ENCODE measurements at regions not wholly inside any gene's neighbourhood (a gene's known extent, or its start where the extent isn't known, plus 50 kb on each side); places are given as distances from the start of the nearest gene placed in this dataset.

DNA sequence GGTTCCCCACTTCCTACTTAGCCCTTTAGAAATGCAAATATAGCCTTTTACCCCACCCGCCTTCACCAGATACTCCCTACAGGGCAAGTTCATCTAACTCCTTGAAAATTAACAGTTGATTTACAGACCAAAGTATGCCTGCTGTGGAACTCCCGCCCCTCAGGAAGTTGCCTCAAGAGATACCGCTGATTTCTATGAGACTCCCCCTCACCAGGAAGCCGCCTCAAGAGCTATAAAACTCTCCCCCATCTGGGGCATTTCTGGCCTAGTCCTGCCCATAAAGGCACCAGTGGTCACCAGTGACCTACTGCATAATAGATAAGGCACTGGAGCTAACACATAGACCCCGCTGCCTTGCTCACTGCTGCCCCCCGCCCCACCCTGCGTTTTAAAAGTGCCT is 201.7 kb upstream of the UBL3 start:
- no peak overlapping the region for H2AFZ ChIP-seq (ENCODE audit: low read depth)
- no peaks in the 10 kb centered on the region for H3K27me3 ChIP-seq (ENCODE audit: insufficient read depth)
- H3K9ac ChIP-seq, result no peak overlapping the region
- H3K4me1 ChIP-seq (ENCODE audit: control insufficient read depth in 1 of 2, insufficient read depth in 2 of 2, low read depth in 1 of 2, low read length in 1 of 2), result no peaks in the 10 kb centered on the region; a peak in 1 of 4 replicates
- CTCF ChIA-PET, result no interaction called here
- POLR2A ChIA-PET, result no interaction called here
- no peak for DNase-seq
- H3K27ac ChIP-seq (ENCODE audit: low read depth in 2 of 2, low read length in 1 of 2), result no peak overlapping the region
- H3K9me2 ChIP-seq, result no peaks in the 10 kb centered on the region
- H4K20me1 ChIP-seq (ENCODE audit: insufficient read depth), result no peaks in the 10 kb centered on the region
- H3K79me2 ChIP-seq (ENCODE audit: insufficient read depth), result no peaks in the 10 kb centered on the region
- TF ChIP-seq IRF3 (IDR thresholded peaks at IDR 0.05; ENCODE audit: low read depth, low read length), result no peak
- TF ChIP-seq, protein P1, sequence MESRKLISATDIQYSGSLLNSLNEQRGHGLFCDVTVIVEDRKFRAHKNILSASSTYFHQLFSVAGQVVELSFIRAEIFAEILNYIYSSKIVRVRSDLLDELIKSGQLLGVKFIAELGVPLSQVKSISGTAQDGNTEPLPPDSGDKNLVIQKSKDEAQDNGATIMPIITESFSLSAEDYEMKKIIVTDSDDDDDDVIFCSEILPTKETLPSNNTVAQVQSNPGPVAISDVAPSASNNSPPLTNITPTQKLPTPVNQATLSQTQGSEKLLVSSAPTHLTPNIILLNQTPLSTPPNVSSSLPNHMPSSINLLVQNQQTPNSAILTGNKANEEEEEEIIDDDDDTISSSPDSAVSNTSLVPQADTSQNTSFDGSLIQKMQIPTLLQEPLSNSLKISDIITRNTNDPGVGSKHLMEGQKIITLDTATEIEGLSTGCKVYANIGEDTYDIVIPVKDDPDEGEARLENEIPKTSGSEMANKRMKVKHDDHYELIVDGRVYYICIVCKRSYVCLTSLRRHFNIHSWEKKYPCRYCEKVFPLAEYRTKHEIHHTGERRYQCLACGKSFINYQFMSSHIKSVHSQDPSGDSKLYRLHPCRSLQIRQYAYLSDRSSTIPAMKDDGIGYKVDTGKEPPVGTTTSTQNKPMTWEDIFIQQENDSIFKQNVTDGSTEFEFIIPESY (IDR thresholded peaks at IDR 0.05; ENCODE audit: borderline replicate concordance, low read depth), result no peak
- TF ChIP-seq ELF1 (IDR thresholded peaks at IDR 0.05), result no peak
- no peak overlapping the region for H3K4me2 ChIP-seq
- no peaks in the 10 kb centered on the region for H3K9me3 ChIP-seq
- no peaks in the 10 kb centered on the region for H3K36me3 ChIP-seq (replicated peaks in 1 of 2; ENCODE audit: control insufficient read depth in 1 of 2, insufficient read depth in 2 of 2, low read length in 1 of 2)
- WGBS (ENCODE audit: low lambda C conversion rate), result 73% methylated on average over 6 of the region's 7 CpGs
- no peak overlapping the region for H3K4me3 ChIP-seq (ENCODE audit: low read depth in 2 of 2, low read length in 1 of 2)
- H3F3A ChIP-seq (replicated peaks; ENCODE audit: insufficient read depth), result no peaks in the 10 kb centered on the region

DNA sequence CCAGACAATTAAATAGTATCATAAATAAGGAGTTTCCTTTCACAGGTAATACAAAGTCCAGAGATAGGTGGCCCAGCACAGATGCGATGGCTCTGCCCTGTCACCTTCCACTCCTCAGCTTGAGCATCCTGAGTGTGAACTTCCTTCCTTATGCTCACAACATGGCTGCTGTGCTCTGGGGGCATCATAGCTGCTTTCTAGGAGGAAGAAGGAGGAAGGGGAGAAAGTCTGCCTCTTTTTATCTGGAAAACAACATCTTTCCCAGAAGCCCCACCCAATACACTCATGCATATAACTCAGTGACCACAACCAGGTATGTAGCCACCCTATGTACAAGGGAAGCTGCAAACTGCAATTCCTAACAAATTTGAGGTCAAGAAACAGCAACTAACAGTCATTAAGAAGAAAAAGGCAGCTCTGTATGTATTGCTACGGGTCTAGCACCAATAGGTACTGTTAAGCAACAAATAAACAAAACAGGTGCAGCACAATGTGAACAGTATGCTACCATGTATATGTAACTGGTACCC is 201.2 kb upstream of the UBL3 start:
- POLR2A ChIA-PET, result no interaction called here
- peaks cover 0 to under 1% of the 10 kb centered on the region in 2 experiments; a peak in 1 of 4 replicates for H3K4me1 ChIP-seq (ENCODE audit: control insufficient read depth in 1 of 2, insufficient read depth in 2 of 2, low read depth in 1 of 2, low read length in 1 of 2)
- H2AFZ ChIP-seq (ENCODE audit: low read depth), result no peak overlapping the region
- no peak overlapping the region for H3K4me2 ChIP-seq
- no peaks in the 10 kb centered on the region for H3F3A ChIP-seq (replicated peaks; ENCODE audit: insufficient read depth)
- CTCF ChIA-PET, result no interaction called here
- no peaks in the 10 kb centered on the region for H4K20me1 ChIP-seq (ENCODE audit: insufficient read depth)
- H3K9ac ChIP-seq, result no peak overlapping the region
- no peak for DNase-seq
- H3K27ac ChIP-seq (ENCODE audit: low read depth in 2 of 2, low read length in 1 of 2), result no peak overlapping the region
- 67% methylated on average over 2 of the region's 2 CpGs for WGBS (ENCODE audit: low lambda C conversion rate)
- no peaks in the 10 kb centered on the region for H3K27me3 ChIP-seq (ENCODE audit: insufficient read depth)
- no peaks in the 10 kb centered on the region for H3K36me3 ChIP-seq (replicated peaks in 1 of 2; ENCODE audit: control insufficient read depth in 1 of 2, insufficient read depth in 2 of 2, low read length in 1 of 2)
- H3K9me3 ChIP-seq, result no peaks in the 10 kb centered on the region
- H3K4me3 ChIP-seq (ENCODE audit: low read depth in 2 of 2, low read length in 1 of 2), result no peak overlapping the region
- no peaks in the 10 kb centered on the region for H3K79me2 ChIP-seq (ENCODE audit: insufficient read depth)
- H3K9me2 ChIP-seq, result no peaks in the 10 kb centered on the region
- TF ChIP-seq, protein P2, sequence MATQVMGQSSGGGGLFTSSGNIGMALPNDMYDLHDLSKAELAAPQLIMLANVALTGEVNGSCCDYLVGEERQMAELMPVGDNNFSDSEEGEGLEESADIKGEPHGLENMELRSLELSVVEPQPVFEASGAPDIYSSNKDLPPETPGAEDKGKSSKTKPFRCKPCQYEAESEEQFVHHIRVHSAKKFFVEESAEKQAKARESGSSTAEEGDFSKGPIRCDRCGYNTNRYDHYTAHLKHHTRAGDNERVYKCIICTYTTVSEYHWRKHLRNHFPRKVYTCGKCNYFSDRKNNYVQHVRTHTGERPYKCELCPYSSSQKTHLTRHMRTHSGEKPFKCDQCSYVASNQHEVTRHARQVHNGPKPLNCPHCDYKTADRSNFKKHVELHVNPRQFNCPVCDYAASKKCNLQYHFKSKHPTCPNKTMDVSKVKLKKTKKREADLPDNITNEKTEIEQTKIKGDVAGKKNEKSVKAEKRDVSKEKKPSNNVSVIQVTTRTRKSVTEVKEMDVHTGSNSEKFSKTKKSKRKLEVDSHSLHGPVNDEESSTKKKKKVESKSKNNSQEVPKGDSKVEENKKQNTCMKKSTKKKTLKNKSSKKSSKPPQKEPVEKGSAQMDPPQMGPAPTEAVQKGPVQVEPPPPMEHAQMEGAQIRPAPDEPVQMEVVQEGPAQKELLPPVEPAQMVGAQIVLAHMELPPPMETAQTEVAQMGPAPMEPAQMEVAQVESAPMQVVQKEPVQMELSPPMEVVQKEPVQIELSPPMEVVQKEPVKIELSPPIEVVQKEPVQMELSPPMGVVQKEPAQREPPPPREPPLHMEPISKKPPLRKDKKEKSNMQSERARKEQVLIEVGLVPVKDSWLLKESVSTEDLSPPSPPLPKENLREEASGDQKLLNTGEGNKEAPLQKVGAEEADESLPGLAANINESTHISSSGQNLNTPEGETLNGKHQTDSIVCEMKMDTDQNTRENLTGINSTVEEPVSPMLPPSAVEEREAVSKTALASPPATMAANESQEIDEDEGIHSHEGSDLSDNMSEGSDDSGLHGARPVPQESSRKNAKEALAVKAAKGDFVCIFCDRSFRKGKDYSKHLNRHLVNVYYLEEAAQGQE (IDR thresholded peaks at IDR 0.05; ENCODE audit: low read depth, low read length), result no peak
- TF ChIP-seq, protein P3, sequence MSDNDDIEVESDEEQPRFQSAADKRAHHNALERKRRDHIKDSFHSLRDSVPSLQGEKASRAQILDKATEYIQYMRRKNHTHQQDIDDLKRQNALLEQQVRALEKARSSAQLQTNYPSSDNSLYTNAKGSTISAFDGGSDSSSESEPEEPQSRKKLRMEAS (IDR thresholded peaks at IDR 0.05; ENCODE audit: low read depth), result no peak
- TF ChIP-seq, protein P4, sequence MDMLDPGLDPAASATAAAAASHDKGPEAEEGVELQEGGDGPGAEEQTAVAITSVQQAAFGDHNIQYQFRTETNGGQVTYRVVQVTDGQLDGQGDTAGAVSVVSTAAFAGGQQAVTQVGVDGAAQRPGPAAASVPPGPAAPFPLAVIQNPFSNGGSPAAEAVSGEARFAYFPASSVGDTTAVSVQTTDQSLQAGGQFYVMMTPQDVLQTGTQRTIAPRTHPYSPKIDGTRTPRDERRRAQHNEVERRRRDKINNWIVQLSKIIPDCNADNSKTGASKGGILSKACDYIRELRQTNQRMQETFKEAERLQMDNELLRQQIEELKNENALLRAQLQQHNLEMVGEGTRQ (IDR thresholded peaks at IDR 0.05; ENCODE audit: borderline replicate concordance, low read depth, low read length), result no peak
- TF ChIP-seq TCF12 (IDR thresholded peaks at IDR 0.05), result no peak
- TF ChIP-seq MEF2A (IDR thresholded peaks at IDR 0.05; ENCODE audit: borderline replicate concordance, low read depth), result no peak
- TF ChIP-seq RFX5 (IDR thresholded peaks at IDR 0.05; ENCODE audit: low read length), result no peak
- no peak for TF ChIP-seq RAD21 (IDR thresholded peaks at IDR 0.05; ENCODE audit: low read length)
- TF ChIP-seq GABPA (IDR thresholded peaks at IDR 0.05; ENCODE audit: low read depth), result no peak
- no peak for TF ChIP-seq JUND (IDR thresholded peaks at IDR 0.05)
- TF ChIP-seq, protein P5, sequence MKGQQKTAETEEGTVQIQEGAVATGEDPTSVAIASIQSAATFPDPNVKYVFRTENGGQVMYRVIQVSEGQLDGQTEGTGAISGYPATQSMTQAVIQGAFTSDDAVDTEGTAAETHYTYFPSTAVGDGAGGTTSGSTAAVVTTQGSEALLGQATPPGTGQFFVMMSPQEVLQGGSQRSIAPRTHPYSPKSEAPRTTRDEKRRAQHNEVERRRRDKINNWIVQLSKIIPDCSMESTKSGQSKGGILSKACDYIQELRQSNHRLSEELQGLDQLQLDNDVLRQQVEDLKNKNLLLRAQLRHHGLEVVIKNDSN (IDR thresholded peaks at IDR 0.05; ENCODE audit: borderline replicate concordance, low read depth), result no peak
- TF ChIP-seq, protein P1 (IDR thresholded peaks at IDR 0.05; ENCODE audit: borderline replicate concordance, low read depth), result no peak
- no peak for TF ChIP-seq NRF1 (IDR thresholded peaks at IDR 0.05; ENCODE audit: low read depth, low read length)
- TF ChIP-seq SIN3A (IDR thresholded peaks at IDR 0.05; ENCODE audit: borderline replicate concordance, low read depth, low read length), result no peak
- no peak for TF ChIP-seq RCOR1 (IDR thresholded peaks at IDR 0.05; ENCODE audit: low read length)
- no peak for TF ChIP-seq NFIC (IDR thresholded peaks at IDR 0.05; ENCODE audit: borderline replicate concordance)

All from SK-N-SH (cell line).